ENCODE measurements at regions not wholly inside any gene's neighbourhood (a gene's known extent, or its start where the extent isn't known, plus 50 kb on each side); places are given as distances from the start of the nearest gene placed in this dataset.

GRCh38 chr2:53549497-53549896 is 218.1 kb upstream of the CHAC2 start:
- Histone ChIP-seq H4K20me1 (ENCODE audit: insufficient read depth) (no peaks in the 10 kb centered on the region), H3F3A (ENCODE audit: insufficient read depth) (no peaks in the 10 kb centered on the region), H3K27ac (no peak overlapping the region), H3K4me1 (ENCODE audit: insufficient read depth) (no peaks in the 10 kb centered on the region), H3K79me2 (ENCODE audit: insufficient read depth) (no peaks in the 10 kb centered on the region), H3K9me2 (ENCODE audit: insufficient read depth) (no peaks in the 10 kb centered on the region), H3K27me3 (replicated peaks; ENCODE audit: insufficient read depth) (no peaks in the 10 kb centered on the region; the same call in 1 of the 2 replicates), H3K36me3 (ENCODE audit: low read depth) (no peaks in the 10 kb centered on the region), H3K4me2 (ENCODE audit: unreplicated experiment) (no peak overlapping the region), H3K4me3 (no peak overlapping the region), H3K9ac (no peak overlapping the region), H2AFZ (no peak overlapping the region), H3K9me3 (ENCODE audit: low read depth) (no peaks in the 10 kb centered on the region)
- in situ Hi-C loops (cut with MboI) = no loop called here
- 19 to 21% methylated on average over 4 of the region's 4 CpGs for WGBS, 2 experiments (ENCODE audit: low coverage in 1 of 2, low lambda C conversion rate in 2 of 2, missing lambda C conversion rate in 2 of 2)
- DNase-seq = no peak
- TF ChIP-seq EZH2phosphoT487 (IDR thresholded peaks at IDR 0.05; ENCODE audit: insufficient read depth, low read depth) (no peak), EZH2 (IDR thresholded peaks at IDR 0.05; ENCODE audit: insufficient read depth, poor library complexity, severe bottlenecking) (no peak)

- Histone ChIP-seq H3K9me2 (ENCODE audit: insufficient read depth) (no peaks in the 10 kb centered on the region), H3K9ac (no peak overlapping the region), H3K27me3 (replicated peaks; ENCODE audit: insufficient read depth) (no peaks in the 10 kb centered on the region; the same call in 1 of the 2 replicates), H4K20me1 (ENCODE audit: insufficient read depth) (no peaks in the 10 kb centered on the region), H2AFZ (no peak overlapping the region), H3K4me3 (no peak overlapping the region), H3K4me1 (ENCODE audit: insufficient read depth) (no peaks in the 10 kb centered on the region), H3K79me2 (ENCODE audit: insufficient read depth) (no peaks in the 10 kb centered on the region), H3K36me3 (ENCODE audit: low read depth) (no peaks in the 10 kb centered on the region), H3K27ac (no peak overlapping the region), H3F3A (ENCODE audit: insufficient read depth) (no peaks in the 10 kb centered on the region), H3K9me3 (ENCODE audit: low read depth) (no peaks in the 10 kb centered on the region), H3K4me2 (ENCODE audit: unreplicated experiment) (no peak overlapping the region)
- WGBS, 2 experiments (ENCODE audit: low coverage in 1 of 2, low lambda C conversion rate in 2 of 2, missing lambda C conversion rate in 2 of 2) = 43 to 51% methylated on average over 4 of the region's 4 CpGs
- TF ChIP-seq EZH2phosphoT487 (IDR thresholded peaks at IDR 0.05; ENCODE audit: insufficient read depth, low read depth) (no peak), EZH2 (IDR thresholded peaks at IDR 0.05; ENCODE audit: insufficient read depth, poor library complexity, severe bottlenecking) (no peak)
- in situ Hi-C loops (cut with MboI) = no loop called here
- no peak for DNase-seq
These were observed 222.0 kb upstream of the CHAC2 start for GRCh38 chr2:53545604-53546003.

- no peaks in the 10 kb centered on the region for H3K79me2 ChIP-seq (ENCODE audit: insufficient read depth)
- H3K4me2 ChIP-seq (ENCODE audit: unreplicated experiment) = no peak overlapping the region
- H3K27ac ChIP-seq = no peak overlapping the region
- TF ChIP-seq EZH2 (IDR thresholded peaks at IDR 0.05; ENCODE audit: insufficient read depth, poor library complexity, severe bottlenecking) (no peak), EZH2phosphoT487 (IDR thresholded peaks at IDR 0.05; ENCODE audit: insufficient read depth, low read depth) (no peak)
- WGBS, 2 experiments (ENCODE audit: low coverage in 1 of 2, low lambda C conversion rate in 2 of 2, missing lambda C conversion rate in 2 of 2) = 35 to 36% methylated on average over 7 of the region's 7 CpGs
- H3K27me3 ChIP-seq (replicated peaks; ENCODE audit: insufficient read depth) = no peaks in the 10 kb centered on the region; the same call in 1 of the 2 replicates
- H2AFZ ChIP-seq = no peak overlapping the region
- H3K9me2 ChIP-seq (ENCODE audit: insufficient read depth) = no peaks in the 10 kb centered on the region
- no peak overlapping the region for H3K4me3 ChIP-seq
- no peaks in the 10 kb centered on the region for H3K9me3 ChIP-seq (ENCODE audit: low read depth)
- no peaks in the 10 kb centered on the region for H3K36me3 ChIP-seq (ENCODE audit: low read depth)
- H3F3A ChIP-seq (ENCODE audit: insufficient read depth) = no peaks in the 10 kb centered on the region
- H3K4me1 ChIP-seq (ENCODE audit: insufficient read depth) = no peaks in the 10 kb centered on the region
- H4K20me1 ChIP-seq (ENCODE audit: insufficient read depth) = no peaks in the 10 kb centered on the region
- in situ Hi-C loops (cut with MboI) = no loop called here
- DNase-seq = no peak
- H3K9ac ChIP-seq = no peak overlapping the region
These were observed 222.6 kb upstream of the CHAC2 start for GRCh38 chr2:53544871-53545558.

GRCh38 chr2:53543083-53543482 is 224.5 kb upstream of the CHAC2 start:
- Histone ChIP-seq H3K9me3 (ENCODE audit: low read depth) (no peaks in the 10 kb centered on the region), H3K27ac (no peak overlapping the region), H3K79me2 (ENCODE audit: insufficient read depth) (no peaks in the 10 kb centered on the region), H2AFZ (no peak overlapping the region), H3K9me2 (ENCODE audit: insufficient read depth) (no peaks in the 10 kb centered on the region), H3K9ac (no peak overlapping the region), H3K36me3 (ENCODE audit: low read depth) (no peaks in the 10 kb centered on the region), H3K4me3 (no peak overlapping the region), H3F3A (ENCODE audit: insufficient read depth) (no peaks in the 10 kb centered on the region), H3K27me3 (replicated peaks; ENCODE audit: insufficient read depth) (no peaks in the 10 kb centered on the region; the same call in 1 of the 2 replicates), H3K4me2 (ENCODE audit: unreplicated experiment) (no peak overlapping the region), H3K4me1 (ENCODE audit: insufficient read depth) (no peaks in the 10 kb centered on the region), H4K20me1 (ENCODE audit: insufficient read depth) (no peaks in the 10 kb centered on the region)
- 5 to 6% methylated on average over 1 of the region's 1 CpG for WGBS, 2 experiments (ENCODE audit: low coverage in 1 of 2, low lambda C conversion rate in 2 of 2, missing lambda C conversion rate in 2 of 2)
- DNase-seq = no peak
- TF ChIP-seq EZH2 (IDR thresholded peaks at IDR 0.05; ENCODE audit: insufficient read depth, poor library complexity, severe bottlenecking) = no peak
- in situ Hi-C loops (cut with MboI) = no loop called here

Data from GM23248 (cell line).